ENCODE measurements at regions not wholly inside any gene's neighbourhood (a gene's known extent, or its start where the extent isn't known, plus 50 kb on each side); places are given as distances from the start of the nearest gene placed in this dataset.

GRCh38 chr4:85398276-85398675 lies 76.7 kb upstream of the ARHGAP24 start:
- no peak for DNase-seq

GRCh38 chr4:85399270-85399669 lies 75.7 kb upstream of the ARHGAP24 start:
- DNase-seq: no peak

GRCh38 chr4:85402371-85402770 lies 72.6 kb upstream of the ARHGAP24 start:
- DNase-seq: no peak

- DNase-seq: no peak
Measured at GRCh38 chr4:85406185-85406584, 68.8 kb upstream of the ARHGAP24 start.

- DNase-seq: no peak
Measured at GRCh38 chr4:85407546-85407945, 67.4 kb upstream of the ARHGAP24 start.

GRCh38 chr4:85408301-85408700 lies 66.6 kb upstream of the ARHGAP24 start:
- DNase-seq: no peak

GRCh38 chr4:85409251-85409650 lies 65.7 kb upstream of the ARHGAP24 start:
- DNase-seq: no peak

GRCh38 chr4:85411386-85411785 lies 63.6 kb upstream of the ARHGAP24 start:
- DNase-seq: no peak

GRCh38 chr4:85414972-85415371 lies 60.0 kb upstream of the ARHGAP24 start:
- no peak for DNase-seq

GRCh38 chr4:85416094-85416493 lies 58.9 kb upstream of the ARHGAP24 start:
- no peak for DNase-seq

GRCh38 chr4:85419103-85419502 lies 55.8 kb upstream of the ARHGAP24 start:
- no peak for DNase-seq

- peak; percentile 59 for DNase-seq
Measured at GRCh38 chr4:85420831-85421230, 54.1 kb upstream of the ARHGAP24 start.

GRCh38 chr4:85423431-85423830 lies 51.5 kb upstream of the ARHGAP24 start:
- DNase-seq: no peak

Measured in renal pelvis (tissue), 1 donor.